T-helper 2 cell treated with Interferon-gamma antibody and Interleukin-4, amounts not matched to agents 100 ng/mL and 5 ng/mL, for 36 hours (primary cell): ENCODE measurements at regions not wholly inside any gene's neighbourhood (a gene's known extent, or its start where the extent isn't known, plus 50 kb on each side); places are given as distances from the start of the nearest gene placed in this dataset.

Experiments
- intact Hi-C: fragments of 100-400 bp; cut with micrococcal nuclease; formaldehyde crosslinking; loops from one replicate; pipeline ENCODE4 v1.15.1; 2023

GRCh38 chr3:34238407-34238806 is 440.0 kb downstream of the PDCD6IP start:
- intact Hi-C loops: no loop called here

- intact Hi-C loops: no loop called here
These were observed 440.9 kb downstream of the PDCD6IP start for GRCh38 chr3:34239287-34239686.

- intact Hi-C loops: no loop called here
These were observed 441.4 kb downstream of the PDCD6IP start for GRCh38 chr3:34239875-34240274.

- intact Hi-C loops: no loop called here
These were observed 449.0 kb downstream of the PDCD6IP start for GRCh38 chr3:34247401-34247800.

- intact Hi-C loops: no loop called here
These were observed 449.9 kb downstream of the PDCD6IP start for GRCh38 chr3:34248352-34248751.

GRCh38 chr3:34254285-34254684 is 455.9 kb downstream of the PDCD6IP start:
- intact Hi-C loops: no loop called here

GRCh38 chr3:34256021-34256420 is 457.6 kb downstream of the PDCD6IP start:
- intact Hi-C loops: no loop called here

GRCh38 chr3:34256791-34257190 is 458.4 kb downstream of the PDCD6IP start:
- intact Hi-C loops: no loop called here

GRCh38 chr3:34258271-34258998 is 460.0 kb downstream of the PDCD6IP start:
- intact Hi-C loops: no loop called here

- intact Hi-C loops: no loop called here
These were observed 462.0 kb downstream of the PDCD6IP start for GRCh38 chr3:34260271-34261000.

- intact Hi-C loops: no loop called here
These were observed 462.6 kb downstream of the PDCD6IP start for GRCh38 chr3:34261001-34261385.

GRCh38 chr3:34263101-34263621 is 464.7 kb downstream of the PDCD6IP start:
- intact Hi-C loops: no loop called here

- intact Hi-C loops: no loop called here
These were observed 466.1 kb downstream of the PDCD6IP start for GRCh38 chr3:34264337-34265041.

GRCh38 chr3:34267088-34267487 is 468.7 kb downstream of the PDCD6IP start:
- intact Hi-C loops: no loop called here

GRCh38 chr3:34268032-34268709 is 469.7 kb downstream of the PDCD6IP start:
- intact Hi-C loops: no loop called here

- intact Hi-C loops: no loop called here
These were observed 477.4 kb downstream of the PDCD6IP start for GRCh38 chr3:34275811-34276210.

GRCh38 chr3:34276342-34276741 is 477.9 kb downstream of the PDCD6IP start:
- intact Hi-C loops: no loop called here

- intact Hi-C loops: no loop called here
These were observed 478.7 kb downstream of the PDCD6IP start for GRCh38 chr3:34277110-34277509.

GRCh38 chr3:34279901-34280300 is 481.5 kb downstream of the PDCD6IP start:
- intact Hi-C loops: no loop called here

- intact Hi-C loops: no loop called here
These were observed 485.3 kb downstream of the PDCD6IP start for GRCh38 chr3:34283751-34284150.
